Transverse colon (tissue), 4 donors: ENCODE measurements at regions not wholly inside any gene's neighbourhood (a gene's known extent, or its start where the extent isn't known, plus 50 kb on each side); places are given as distances from the start of the nearest gene placed in this dataset.

Experiments
- DNase-seq: peaks from one replicate; pipeline ENCODE4 v3.0.0-alpha.2; 2019
- H3K27ac ChIP-seq, 4 donors: fragments of 200-600 bp; sonication (generic); 2 replicates each; pipeline ENCODE4 v1.5.1; 2016 to 2018; ENCODE audit warnings: inconsistent platforms in 4 of 4
- H3K27me3 ChIP-seq: fragments of 200-600 bp; sonication (generic); 2 replicates; pipeline ENCODE4 v1.5.1; 2017; ENCODE audit warnings: inconsistent platforms
- H3K36me3 ChIP-seq, 4 donors: fragments of 200-600 bp; sonication (generic); 2 replicates each; pipeline ENCODE4 v1.5.1; 2017 to 2019; ENCODE audit warnings: inconsistent platforms in 4 of 4
- H3K4me1 ChIP-seq, 4 donors: fragments of 200-600 bp; sonication (generic); 2 replicates each; pipeline ENCODE4 v1.5.1; 2017 to 2020; ENCODE audit warnings: inconsistent platforms in 4 of 4
- H3K4me3 ChIP-seq, 4 donors: fragments of 200-600 bp; sonication (generic); 1 replicate in 1 of 4; 2 replicates in 3 of 4; pipeline versions ENCODE4 v1.5.1 to v1.6.1; 2017 to 2019; ENCODE audit warnings: inconsistent platforms in 4 of 4
- H3K9me3 ChIP-seq, 2 donors: fragments of 200-600 bp; sonication (generic); 2 replicates each; pipeline ENCODE4 v1.5.1; 2017 to 2019; ENCODE audit warnings: inconsistent platforms in 2 of 2
- CTCF ChIP-seq, 5 experiments: fragments of 200-600 bp in 3 of 5; fragments of 450-650 bp in 2 of 5; sonication (generic) in 3 of 5; IDR thresholded peaks; 1 replicate in 2 of 5; 2 replicates in 3 of 5; pipeline ENCODE4 v1.5.1; 2016 to 2017; ENCODE audit warnings: antibody characterized with exemption in 5 of 5, inconsistent platforms in 3 of 5, mild to moderate bottlenecking in 2 of 5, moderate library complexity in 1 of 5
- EP300 ChIP-seq: sonication (generic); formaldehyde crosslinking; IDR thresholded peaks from one replicate; pipeline ENCODE4 v1.6.1; 2017; ENCODE audit warnings: antibody characterized with exemption, low read depth
- POLR2A ChIP-seq: fragments of 450-650 bp; IDR thresholded peaks from one replicate; pipeline ENCODE4 v1.6.1; 2016; ENCODE audit warnings: antibody characterized with exemption, mild to moderate bottlenecking, moderate library complexity
- POLR2AphosphoS5 ChIP-seq, 3 donors: sonication (generic); formaldehyde crosslinking; IDR thresholded peaks; one replicate each; pipeline ENCODE4 v1.6.1; 2016; ENCODE audit warnings: antibody characterized with exemption in 3 of 3
- WGBS, 2 donors: methylation state at CpG; one replicate each; pipeline ENCODE4 v1.1.5; 2018; ENCODE audit warnings: low coverage in 1 of 2; 5-methylcytosine and 5-hydroxymethylcytosine counted together
- in situ Hi-C, 4 donors: fragments of 200-750 bp; cut with MboI; loops; one replicate each; pipeline versions ENCODE4 v1.15.0 to v1.15.1; 2017; ENCODE audit warnings: low sequenced_read_pairs in 3 of 4, low pct_ligation_motif_present in 1 of 4, low pct_unique_long_range_greater_than_20kb in 1 of 4
- intact Hi-C: fragments of 100-400 bp; cut with DNase I; formaldehyde crosslinking; loops from one replicate; pipeline ENCODE4 v1.15.1; 2023; ENCODE audit warnings: low total_unique reads

- Histone ChIP-seq H3K27ac (no peak overlapping the region), H3K4me3 (no peak overlapping the region), H3K27me3 (no peaks in the 10 kb centered on the region), H3K9me3 (no peaks in the 10 kb centered on the region), H3K4me1 (no peaks in the 10 kb centered on the region), H3K36me3 (no peaks in the 10 kb centered on the region)
- WGBS, 2 donors, result 33 to 47% methylated on average over 1 of the region's 1 CpG
- TF ChIP-seq EP300 (no peak), CTCF (IDR thresholded peaks at IDR 0.05) (no peak), POLR2AphosphoS5 (IDR thresholded peaks at IDR 0.05) (no peak), POLR2A (no peak)
- in situ Hi-C loops, result no loop called here
- intact Hi-C loops, result no loop called here
- no peak for DNase-seq
Observed at GRCh38 chr14:86954623-86955022, 1038.4 kb downstream of the GALC start.

GRCh38 chr14:86946446-86946845 lies 1046.5 kb downstream of the GALC start:
- H3K36me3 ChIP-seq, result no peaks in the 10 kb centered on the region
- 79 to 86% methylated on average over 2 to 3 of the region's 3 CpGs for WGBS, 2 donors
- H3K4me1 ChIP-seq, result no peaks in the 10 kb centered on the region
- no peaks in the 10 kb centered on the region for H3K9me3 ChIP-seq
- no peak overlapping the region for H3K4me3 ChIP-seq
- no peaks in the 10 kb centered on the region for H3K27me3 ChIP-seq
- in situ Hi-C loops, result no loop called here
- intact Hi-C loops, result no loop called here
- DNase-seq, result no peak
- no peak for TF ChIP-seq POLR2A
- no peak for TF ChIP-seq CTCF (IDR thresholded peaks at IDR 0.05)
- TF ChIP-seq POLR2AphosphoS5 (IDR thresholded peaks at IDR 0.05), result no peak
- no peak for TF ChIP-seq EP300
- H3K27ac ChIP-seq, result no peak overlapping the region

GRCh38 chr14:86944434-86944833 lies 1048.5 kb downstream of the GALC start:
- Histone ChIP-seq H3K36me3 (no peaks in the 10 kb centered on the region), H3K27ac (no peak overlapping the region), H3K9me3 (no peaks in the 10 kb centered on the region), H3K4me1 (no peaks in the 10 kb centered on the region), H3K4me3 (no peak overlapping the region), H3K27me3 (no peaks in the 10 kb centered on the region)
- TF ChIP-seq POLR2A (no peak), CTCF (IDR thresholded peaks at IDR 0.05) (no peak), EP300 (no peak), POLR2AphosphoS5 (IDR thresholded peaks at IDR 0.05) (no peak)
- intact Hi-C loops (no loop called here), in situ Hi-C loops (no loop called here)
- WGBS, 2 donors, result 79 to 91% methylated on average over 5 of the region's 5 CpGs
- DNase-seq, result no peak

GRCh38 chr14:86943391-86944365 lies 1049.3 kb downstream of the GALC start:
- no peak for DNase-seq
- Histone ChIP-seq H3K27me3 (no peaks in the 10 kb centered on the region), H3K4me3 (no peak overlapping the region), H3K36me3 (no peaks in the 10 kb centered on the region), H3K4me1 (no peaks in the 10 kb centered on the region), H3K27ac (no peak overlapping the region), H3K9me3 (no peaks in the 10 kb centered on the region)
- intact Hi-C loops, result no loop called here
- TF ChIP-seq POLR2A (no peak), EP300 (no peak), CTCF (IDR thresholded peaks at IDR 0.05) (no peak), POLR2AphosphoS5 (IDR thresholded peaks at IDR 0.05) (no peak)
- WGBS, 2 donors, result 75 to 77% methylated on average over 5 of the region's 5 CpGs
- in situ Hi-C loops, result no loop called here
